A673 (cell line): ENCODE measurements at regions not wholly inside any gene's neighbourhood (a gene's known extent, or its start where the extent isn't known, plus 50 kb on each side); places are given as distances from the start of the nearest gene placed in this dataset.

Source experiments
- BruUV-seq: library from RNA; stranded (reverse); fragments of 400-500 nt; replicated peaks from 2 replicates; lab custom pipeline; 2021; lab: Mats Ljungman, UMichigan
- CTCF ChIA-PET: fragments of 300-600 bp; sonication (Branson Sonifier 250); formaldehyde crosslinking; loops from one replicate; lab custom pipeline; 2022; ENCODE audit warnings: antibody characterized with exemption; lab: Charles Lee
- POLR2A ChIA-PET: fragments of 300-600 bp; sonication (Branson Sonifier 250); formaldehyde crosslinking; loops from one replicate; lab custom pipeline; 2022; ENCODE audit warnings: antibody characterized with exemption; ENCODE audit not compliant: low non-redundant PET; lab: Charles Lee
- DNase-seq: peaks from one replicate; pipeline ENCODE4 v3.0.0-alpha.2; 2015; ENCODE audit warnings: low spot score
- H3K27ac ChIP-seq: fragments of 200-600 bp; sonication (generic); 2 replicates; pipeline ENCODE4 v1.5.1; 2016; ENCODE audit warnings: mixed run types, low read depth, mild to moderate bottlenecking, mixed read lengths, antibody characterized with exemption, low read length; ENCODE audit not compliant: poor library complexity, severe bottlenecking
- H3K27me3 ChIP-seq: fragments of 200-600 bp; sonication (generic); replicated peaks from 2 replicates; pipeline ENCODE4 v1.6.1; 2017; ENCODE audit warnings: mixed run types, low read depth, mild to moderate bottlenecking, mixed read lengths, antibody characterized with exemption, low read length; ENCODE audit not compliant: insufficient read depth, poor library complexity
- H3K36me3 ChIP-seq: fragments of 200-600 bp; sonication (generic); 2 replicates; pipeline ENCODE4 v1.6.1; 2016; ENCODE audit warnings: mixed run types, mild to moderate bottlenecking, mixed read lengths, antibody characterized with exemption, low read length; ENCODE audit not compliant: insufficient read depth, poor library complexity, severe bottlenecking
- H3K4me1 ChIP-seq: fragments of 200-600 bp; sonication (generic); 2 replicates; pipeline ENCODE4 v1.6.1; 2017; ENCODE audit warnings: mixed run types, mild to moderate bottlenecking, mixed read lengths, antibody characterized with exemption, low read length; ENCODE audit not compliant: insufficient read depth, poor library complexity, severe bottlenecking
- H3K4me3 ChIP-seq: fragments of 200-600 bp; sonication (generic); 2 replicates; pipeline ENCODE4 v1.5.1; 2016; ENCODE audit warnings: low read depth, mixed run types, mild to moderate bottlenecking, mixed read lengths, low read length; ENCODE audit not compliant: poor library complexity, severe bottlenecking
- H3K9me3 ChIP-seq: fragments of 200-600 bp; sonication (generic); 2 replicates; pipeline ENCODE4 v1.6.1; 2016; ENCODE audit warnings: mixed run types, low read depth, mild to moderate bottlenecking, mixed read lengths, antibody characterized with exemption, low read length; ENCODE audit not compliant: poor library complexity, severe bottlenecking
- EZH2 ChIP-seq: fragments of 200-600 bp; sonication (generic); IDR thresholded peaks from 2 replicates; pipeline ENCODE4 v1.6.1; 2017; ENCODE audit warnings: borderline replicate concordance, low read depth, mild to moderate bottlenecking, mixed read lengths, antibody characterized with exemption, low read length; ENCODE audit not compliant: poor library complexity, severe bottlenecking
- intact Hi-C: fragments of 100-400 bp; cut with micrococcal nuclease; formaldehyde crosslinking; loops from one replicate; pipeline ENCODE4 v1.10.0; 2022; ENCODE audit not compliant: unreplicated experiment
- TF ChIP-seq, protein P1 (sequence below): fragments of 300-800, 200-600 bp; sonication (generic); conservative IDR thresholded peaks from 2 replicates; pipeline ENCODE4 v1.5.1; 2017; ENCODE audit warnings: low read depth, mild to moderate bottlenecking, antibody characterized with exemption, low read length, moderate library complexity, mixed read lengths

DNA sequence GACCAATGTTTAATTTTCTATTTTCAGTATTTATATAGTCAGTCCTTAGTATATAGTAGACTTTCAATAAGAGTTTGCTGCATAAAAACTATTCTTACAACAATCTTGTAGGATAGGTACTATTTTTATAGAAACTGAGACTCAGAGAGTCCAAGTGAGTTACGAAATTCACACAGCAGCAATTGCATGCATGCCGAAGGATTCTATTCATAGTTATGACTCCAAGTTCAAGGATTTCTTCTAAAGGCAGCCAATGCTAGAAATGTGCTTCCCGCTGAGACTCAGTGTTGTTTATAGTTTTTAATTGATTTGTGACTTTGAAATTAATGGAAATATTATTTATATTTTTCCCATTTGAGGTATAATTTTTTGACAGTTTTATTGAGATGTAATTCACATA, 62.7 kb upstream of the CSNK1A1L start:
- Histone ChIP-seq H3K4me3 (no peak overlapping the region), H3K36me3 (no peaks in the 10 kb centered on the region), H3K27me3 (no peaks in the 10 kb centered on the region), H3K4me1 (no peaks in the 10 kb centered on the region), H3K9me3 (no peaks in the 10 kb centered on the region), H3K27ac (no peak overlapping the region)
- no peak for DNase-seq
- ChIA-PET CTCF (no interaction called here), POLR2A (no interaction called here)
- intact Hi-C loops: no loop called here
- no TSS peak for BruUV-seq
- TF ChIP-seq EZH2: no peak
- TF ChIP-seq, protein P1, sequence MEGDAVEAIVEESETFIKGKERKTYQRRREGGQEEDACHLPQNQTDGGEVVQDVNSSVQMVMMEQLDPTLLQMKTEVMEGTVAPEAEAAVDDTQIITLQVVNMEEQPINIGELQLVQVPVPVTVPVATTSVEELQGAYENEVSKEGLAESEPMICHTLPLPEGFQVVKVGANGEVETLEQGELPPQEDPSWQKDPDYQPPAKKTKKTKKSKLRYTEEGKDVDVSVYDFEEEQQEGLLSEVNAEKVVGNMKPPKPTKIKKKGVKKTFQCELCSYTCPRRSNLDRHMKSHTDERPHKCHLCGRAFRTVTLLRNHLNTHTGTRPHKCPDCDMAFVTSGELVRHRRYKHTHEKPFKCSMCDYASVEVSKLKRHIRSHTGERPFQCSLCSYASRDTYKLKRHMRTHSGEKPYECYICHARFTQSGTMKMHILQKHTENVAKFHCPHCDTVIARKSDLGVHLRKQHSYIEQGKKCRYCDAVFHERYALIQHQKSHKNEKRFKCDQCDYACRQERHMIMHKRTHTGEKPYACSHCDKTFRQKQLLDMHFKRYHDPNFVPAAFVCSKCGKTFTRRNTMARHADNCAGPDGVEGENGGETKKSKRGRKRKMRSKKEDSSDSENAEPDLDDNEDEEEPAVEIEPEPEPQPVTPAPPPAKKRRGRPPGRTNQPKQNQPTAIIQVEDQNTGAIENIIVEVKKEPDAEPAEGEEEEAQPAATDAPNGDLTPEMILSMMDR: no peak

DNA sequence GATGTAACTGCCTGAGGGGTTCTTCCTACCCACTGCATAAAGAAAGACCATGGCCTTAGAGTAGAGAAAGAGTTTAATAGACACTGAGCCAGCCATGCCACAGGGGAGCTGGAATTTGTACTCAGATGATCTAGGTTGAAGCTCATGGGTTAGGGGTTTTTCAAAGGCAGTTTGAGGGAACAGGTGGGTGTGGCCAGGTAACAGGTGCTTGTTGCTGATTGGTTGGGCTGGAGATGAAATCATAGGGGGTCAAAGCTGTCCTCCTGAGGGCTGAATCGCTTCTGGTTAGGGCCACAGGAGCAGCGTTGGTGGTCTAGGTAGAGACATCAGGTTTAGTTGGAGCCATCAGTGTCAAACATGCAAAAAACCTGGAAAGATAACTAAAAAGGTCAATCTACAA, 59.2 kb upstream of the CSNK1A1L start:
- CTCF ChIA-PET: no interaction called here
- no peak overlapping the region for H3K27ac ChIP-seq
- intact Hi-C loops: no loop called here
- DNase-seq: no peak
- no peak for TF ChIP-seq EZH2
- TF ChIP-seq, protein P1: no peak
- H3K27me3 ChIP-seq: no peaks in the 10 kb centered on the region
- H3K36me3 ChIP-seq: no peaks in the 10 kb centered on the region
- no peaks in the 10 kb centered on the region for H3K4me1 ChIP-seq
- H3K9me3 ChIP-seq: no peaks in the 10 kb centered on the region
- H3K4me3 ChIP-seq: no peak overlapping the region
- BruUV-seq: no TSS peak
- POLR2A ChIA-PET: no interaction called here

DNA sequence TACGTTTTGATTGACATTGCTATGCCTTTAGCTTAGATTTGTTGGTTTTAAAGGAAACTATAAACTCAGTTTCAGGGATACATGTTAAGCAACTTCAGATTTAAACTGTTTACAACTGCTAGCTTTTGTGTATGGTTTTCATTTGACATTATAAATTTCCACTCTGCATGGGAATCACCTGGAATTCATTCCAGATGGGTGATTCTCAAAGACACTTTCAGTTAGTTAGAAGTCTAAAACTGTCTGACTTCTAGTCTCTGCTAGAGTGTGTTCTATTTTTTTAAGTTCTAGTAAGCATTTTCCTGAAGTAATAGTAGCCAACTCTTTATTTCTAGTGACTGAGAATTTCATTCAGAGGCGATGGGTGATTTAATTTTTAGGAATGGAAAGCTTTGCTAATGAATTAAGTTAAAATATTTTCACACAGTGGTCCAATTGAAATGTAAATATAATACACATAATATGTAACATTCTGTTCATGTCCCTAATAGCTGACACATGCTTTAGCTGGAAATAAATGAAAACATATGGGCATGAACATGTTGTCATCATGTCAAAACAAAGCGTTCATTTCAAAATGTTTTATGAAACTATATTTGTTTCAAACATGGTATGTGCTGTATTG, 58.3 kb upstream of the CSNK1A1L start:
- POLR2A ChIA-PET: no interaction called here
- Histone ChIP-seq H3K36me3 (no peaks in the 10 kb centered on the region), H3K27me3 (no peaks in the 10 kb centered on the region), H3K4me3 (no peak overlapping the region), H3K27ac (no peak overlapping the region), H3K9me3 (no peaks in the 10 kb centered on the region), H3K4me1 (no peaks in the 10 kb centered on the region)
- DNase-seq: no peak
- no peak for TF ChIP-seq EZH2
- TF ChIP-seq, protein P1: no peak
- BruUV-seq: no TSS peak
- intact Hi-C loops: no loop called here
- CTCF ChIA-PET: no interaction called here
